ENCODE measurements at regions not wholly inside any gene's neighbourhood (a gene's known extent, or its start where the extent isn't known, plus 50 kb on each side); places are given as distances from the start of the nearest gene placed in this dataset.
"Not testable (repeated sequence)": the region's sequence is repeated elsewhere in the genome, so short reads cannot be mapped to it uniquely, and the experiment has no call there.

DNA sequence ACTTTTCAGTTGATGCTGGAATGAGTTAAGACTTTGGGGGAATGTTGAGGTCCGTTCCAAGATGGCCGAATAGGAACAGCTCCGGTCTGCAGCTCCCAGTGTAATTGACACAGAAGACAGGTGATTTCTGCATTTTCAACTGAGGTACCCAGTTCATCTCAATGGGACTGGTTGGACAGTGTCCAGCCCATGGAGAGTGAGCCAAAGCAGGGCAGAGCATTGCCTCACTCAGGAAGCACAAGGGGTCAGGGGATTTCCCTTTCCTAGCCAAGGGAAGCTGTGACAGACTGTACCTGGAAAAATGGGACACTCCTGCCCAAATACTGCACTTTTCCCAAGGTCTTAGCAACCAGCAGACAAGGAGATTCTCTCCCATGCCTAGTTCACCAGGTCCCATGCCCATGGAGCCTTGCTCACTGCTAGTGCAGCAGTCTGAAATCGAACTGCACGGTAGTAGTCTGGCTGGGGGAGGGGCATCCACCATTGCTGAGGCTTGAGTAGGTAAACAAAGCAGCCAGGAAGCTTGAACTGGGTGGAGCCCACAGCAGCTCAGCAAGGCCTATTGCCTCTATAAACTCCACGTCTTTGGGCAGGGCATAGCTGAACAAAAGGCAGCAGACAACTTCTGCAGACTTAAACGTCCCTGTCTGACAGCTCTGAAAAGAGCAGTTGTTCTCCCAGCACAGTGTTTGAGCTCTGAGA is 231.0 kb downstream of the CHIC2 start:
- TF ChIP-seq CTCF (conservative IDR thresholded peaks at IDR 0.05 in 1 of 2, IDR thresholded peaks at IDR 0.05 in 1 of 2; ENCODE audit: low read depth in 1 of 2, low read length in 2 of 2); EZH2 (IDR thresholded peaks at IDR 0.05; ENCODE audit: low read length, missing control alignments): not testable (repeated sequence)
